HUDEP-2 (cell line): ENCODE measurements at regions not wholly inside any gene's neighbourhood (a gene's known extent, or its start where the extent isn't known, plus 50 kb on each side); places are given as distances from the start of the nearest gene placed in this dataset.

ENCODE experiments used
- DNase-seq, 76 experiments: peaks; one replicate each; lab custom pipeline; 2025; ENCODE audit not compliant: unreplicated experiment in 76 of 76; lab: John Stamatoyannopoulos, UW

- DNase-seq: no peak
These were observed 149.9 kb downstream of the ASB1 start for GRCh38 chr2:238576674-238577073.

DNA sequence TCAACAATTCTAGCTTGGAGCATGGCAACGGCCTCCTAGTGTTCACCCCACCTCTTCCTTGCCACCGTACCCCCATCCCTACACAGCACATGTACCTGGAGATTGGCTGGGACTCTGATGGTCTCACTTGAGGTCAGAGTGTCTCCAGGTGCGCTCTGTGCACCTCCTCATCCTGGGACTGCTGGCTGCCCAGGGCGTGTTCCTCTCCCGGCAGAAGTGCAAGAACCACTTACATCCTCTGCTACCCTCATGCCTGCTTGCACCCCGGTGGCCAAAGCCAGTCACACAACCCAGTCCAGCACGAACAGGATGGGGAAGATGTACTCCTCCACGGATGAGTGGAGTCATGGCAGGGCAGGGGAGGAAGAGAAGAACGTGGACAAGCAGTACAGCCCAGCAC, 151.5 kb downstream of the ASB1 start:
- no peak for DNase-seq

DNA sequence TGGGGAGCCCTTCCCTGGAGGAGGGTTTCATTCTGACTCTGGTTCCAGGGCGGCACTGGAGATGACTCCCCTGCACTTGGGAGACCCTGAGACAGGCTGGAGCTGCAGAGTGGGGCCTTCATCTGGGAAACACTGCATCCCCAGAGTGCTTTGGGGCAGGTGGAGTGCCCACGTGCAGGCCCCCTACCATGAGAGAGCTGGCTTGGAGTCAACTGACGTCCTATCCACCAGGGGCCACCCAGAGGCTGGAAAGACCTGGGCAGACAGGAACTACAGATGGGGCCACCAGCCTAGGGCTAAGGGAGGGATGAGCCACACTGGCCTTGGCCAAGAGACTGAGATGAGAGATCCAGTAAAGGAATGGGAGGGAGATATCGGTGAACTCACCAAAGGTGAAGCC, 153.8 kb downstream of the ASB1 start:
- DNase-seq: no peak

DNA sequence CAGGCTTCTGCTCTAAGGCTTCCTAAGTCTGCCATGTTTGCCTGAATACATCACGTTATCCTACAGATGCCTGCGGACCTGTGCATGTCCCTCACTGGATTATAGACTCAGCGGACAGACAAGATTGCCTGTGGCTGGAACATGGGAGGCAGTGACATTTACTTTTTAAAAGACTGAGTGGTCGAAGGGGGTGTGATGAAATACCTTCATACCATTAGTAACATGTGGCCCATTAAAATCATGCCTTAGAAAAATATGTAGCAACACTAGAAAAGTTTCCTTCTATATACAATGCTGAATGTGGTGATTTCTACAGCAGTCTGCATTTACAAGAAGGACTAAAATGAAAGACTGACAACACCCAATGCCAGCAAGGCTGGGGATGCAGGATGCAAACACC, 154.4 kb downstream of the ASB1 start:
- no peak for DNase-seq

- no peak for DNase-seq
These were observed 155.4 kb downstream of the ASB1 start for GRCh38 chr2:238582159-238582558.

DNA sequence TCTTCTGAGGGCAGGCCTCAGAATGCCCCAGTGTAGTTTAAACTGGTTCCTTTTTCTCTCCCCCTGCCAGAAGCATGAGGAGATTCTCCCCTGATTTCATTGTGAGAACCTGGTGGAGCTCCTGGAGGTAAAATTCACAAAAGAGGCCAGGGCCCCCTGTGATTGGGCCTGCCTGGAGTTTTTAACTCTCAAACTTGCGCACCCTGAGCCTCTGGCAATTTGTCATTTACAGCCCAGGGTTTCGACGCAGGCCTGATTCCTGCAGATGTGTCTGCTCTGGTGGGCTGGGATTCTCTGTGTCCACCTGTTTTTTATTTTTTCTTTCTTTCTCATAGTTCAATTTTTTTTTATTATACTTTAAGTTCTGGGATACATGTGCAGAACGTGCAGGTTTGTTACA, 157.9 kb downstream of the ASB1 start:
- DNase-seq: no peak

GRCh38 chr2:238585836-238586821, 159.4 kb downstream of the ASB1 start:
- DNase-seq: no peak

GRCh38 chr2:238586931-238587775, 160.4 kb downstream of the ASB1 start:
- DNase-seq: no peak

GRCh38 chr2:238587776-238588660, 161.3 kb downstream of the ASB1 start:
- DNase-seq: no peak

DNA sequence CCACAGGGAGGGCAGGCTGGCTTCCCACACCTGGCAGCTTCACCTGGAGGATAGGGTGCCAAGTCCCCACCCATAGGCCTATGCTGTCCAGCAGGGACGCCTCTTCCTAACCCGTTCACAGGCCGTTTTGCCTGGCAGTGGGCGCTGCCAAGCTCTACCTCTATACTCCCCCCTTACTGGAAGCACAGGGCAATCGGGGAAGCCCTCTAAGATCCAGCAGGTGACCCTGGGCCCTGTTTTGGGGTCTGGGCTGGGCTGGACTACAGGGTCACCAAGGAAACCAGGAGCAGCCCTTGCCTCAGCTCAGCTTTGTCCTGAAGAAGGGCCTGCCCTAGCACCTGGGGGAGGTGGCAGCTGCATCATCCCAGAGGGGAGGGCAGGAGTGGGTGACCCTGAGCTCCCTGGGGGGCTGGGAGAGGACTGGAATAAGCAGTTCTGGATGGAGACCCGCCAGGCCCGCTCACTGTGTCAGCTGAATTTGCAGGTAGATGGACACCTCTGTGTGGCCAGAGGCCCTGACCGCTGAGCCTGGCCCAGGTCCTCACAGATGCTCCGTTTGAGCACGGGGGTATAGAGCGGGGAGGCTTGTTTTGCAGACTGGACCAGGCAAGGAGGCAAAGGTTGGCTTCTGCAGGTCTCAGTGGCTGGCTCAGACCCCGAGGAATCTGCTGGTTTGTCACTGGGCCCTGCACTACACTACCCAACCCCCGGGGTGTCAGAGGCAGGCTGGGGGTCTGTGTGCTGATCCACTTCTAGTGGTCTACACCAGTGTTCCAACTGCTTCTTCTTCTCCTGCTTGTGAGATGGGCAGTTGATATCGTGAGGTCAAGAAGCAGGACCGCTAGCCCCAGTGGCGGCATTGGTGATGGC, 163.1 kb downstream of the ASB1 start:
- no peak for DNase-seq

- DNase-seq: peak in 1 of 76 experiments; percentile 12
These were observed 165.0 kb downstream of the ASB1 start for GRCh38 chr2:238591732-238592131.

DNA sequence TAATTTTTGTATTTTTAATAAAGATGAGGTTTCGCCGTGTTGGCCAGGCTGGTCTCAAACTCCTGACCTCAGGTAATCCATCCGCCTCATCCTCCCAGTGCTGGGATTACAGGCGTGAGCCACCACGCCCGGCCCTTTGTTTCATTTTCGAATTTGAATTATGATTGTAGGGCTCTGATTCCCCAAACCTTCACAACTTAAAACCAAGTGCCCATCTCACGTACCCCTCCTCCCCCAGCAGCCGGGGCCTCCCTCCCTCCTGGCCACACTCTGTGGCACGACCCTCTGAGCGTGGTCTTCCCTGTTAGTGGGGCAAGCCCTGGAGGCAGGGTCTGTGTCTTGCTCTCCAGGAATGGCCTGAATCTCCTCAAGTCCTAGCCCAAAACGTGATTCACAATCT, 166.5 kb downstream of the ASB1 start:
- no peak for DNase-seq

DNA sequence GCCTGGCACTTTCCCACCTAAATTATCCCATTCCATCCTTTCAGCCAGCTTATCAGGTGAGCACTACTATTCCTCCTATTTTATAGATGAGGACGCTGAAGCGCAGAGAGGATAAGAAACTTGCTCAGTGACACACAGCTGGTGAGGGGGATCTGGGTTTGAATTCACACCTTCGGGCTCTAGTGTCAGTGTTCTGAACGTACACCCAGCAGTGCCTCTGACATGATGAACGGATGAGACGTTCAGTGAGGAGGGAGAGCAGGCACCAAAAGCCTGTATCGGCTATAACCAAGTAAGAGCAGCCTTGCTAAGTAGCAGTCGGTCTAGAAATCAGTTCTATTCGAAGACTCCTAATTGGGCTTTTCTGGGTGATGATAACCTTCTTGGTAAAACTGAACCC, 167.0 kb downstream of the ASB1 start:
- DNase-seq: no peak

DNA sequence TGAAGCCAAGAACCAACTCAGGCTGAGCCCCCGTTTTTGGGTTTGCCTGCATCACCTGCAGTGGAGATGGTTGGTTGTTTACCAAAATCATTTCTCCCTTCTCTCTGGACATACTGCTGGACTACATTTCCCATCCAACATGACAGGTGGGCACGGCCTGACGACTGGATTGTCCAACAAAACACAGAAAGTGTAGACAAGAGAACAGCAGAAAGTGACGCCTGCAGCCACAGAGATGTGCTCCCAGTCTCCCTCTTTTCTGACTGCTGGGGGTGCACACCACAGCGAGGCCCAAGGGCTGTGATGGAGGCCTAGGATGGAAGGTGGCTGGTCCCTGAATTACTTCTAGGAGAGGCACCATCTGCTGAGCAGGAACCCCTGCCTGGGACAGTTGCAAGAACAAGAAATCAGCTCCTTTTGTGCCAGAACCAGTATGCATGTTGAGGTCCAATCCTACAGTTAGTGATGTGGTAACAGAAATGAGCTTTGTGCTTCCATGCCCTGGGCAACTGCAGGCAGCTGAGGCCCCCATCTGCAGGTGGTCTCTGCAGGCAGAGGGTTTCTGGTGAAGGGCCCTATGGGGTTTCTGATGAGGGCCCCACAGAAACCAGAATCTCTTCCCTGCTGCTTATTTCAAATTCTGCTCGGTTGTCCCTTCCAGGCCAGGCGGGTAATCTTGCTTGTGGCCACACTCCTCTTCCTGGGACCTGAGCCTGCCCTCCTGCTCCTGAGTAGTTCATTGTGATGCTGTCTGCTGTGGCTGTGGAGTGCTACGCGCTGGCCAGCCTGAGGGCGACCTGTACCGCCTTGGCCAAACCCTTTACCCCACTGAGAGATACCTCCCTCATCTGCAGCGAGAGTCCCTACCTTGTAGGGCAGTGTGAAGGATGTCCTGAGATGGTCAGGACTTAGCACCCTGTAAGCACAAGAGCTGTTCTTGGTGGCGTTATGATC, 168.3 kb downstream of the ASB1 start:
- DNase-seq: no peak

- DNase-seq: no peak
These were observed 169.2 kb downstream of the ASB1 start for GRCh38 chr2:238595750-238596570.

GRCh38 chr2:238596571-238597551, 170.1 kb downstream of the ASB1 start:
- DNase-seq: no peak
